ENCODE measurements at regions not wholly inside any gene's neighbourhood (a gene's known extent, or its start where the extent isn't known, plus 50 kb on each side); places are given as distances from the start of the nearest gene placed in this dataset.

DNA sequence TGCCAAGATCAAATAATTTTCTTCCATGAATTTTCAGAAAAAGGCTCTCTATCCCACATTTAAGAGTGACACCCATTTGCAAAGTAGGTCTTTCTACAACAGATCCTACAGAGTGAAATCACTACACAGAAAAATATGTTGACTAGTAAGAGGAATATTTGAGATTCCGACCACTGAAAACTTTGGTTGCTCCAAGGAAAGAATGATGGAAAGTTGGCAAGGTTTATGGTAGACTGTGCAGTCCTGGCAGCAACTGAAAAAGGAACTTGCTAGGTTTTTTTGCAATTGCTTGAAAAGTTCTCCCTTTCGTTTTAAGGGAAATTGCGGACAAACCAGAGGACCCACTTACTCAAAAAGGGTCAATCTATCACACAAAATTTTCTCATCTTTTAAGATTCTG, 83.1 kb upstream of the TSPAN8 start:
- in situ Hi-C loops (cut with MboI; ENCODE audit: low sequenced_read_pairs in 4 of 4): no loop called here

DNA sequence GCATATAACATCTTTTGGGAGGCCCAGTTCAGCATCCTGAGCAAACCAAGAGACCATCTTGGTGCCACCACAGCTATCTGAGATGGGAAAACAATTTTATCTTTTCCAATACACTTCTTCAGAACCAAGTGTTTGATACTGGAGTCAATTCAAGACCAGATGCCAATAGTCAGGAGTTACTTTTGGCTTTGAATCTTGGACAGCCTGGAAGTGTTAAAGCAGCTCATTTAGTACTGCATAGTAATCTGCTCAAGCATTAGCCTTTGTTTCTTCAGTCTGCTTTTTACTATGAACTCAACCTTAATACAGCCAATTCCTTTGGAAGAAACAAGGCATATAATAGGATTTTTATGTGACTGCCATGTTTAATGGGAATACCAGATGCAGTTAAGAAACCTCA, 81.9 kb upstream of the TSPAN8 start:
- in situ Hi-C loops (cut with MboI; ENCODE audit: low sequenced_read_pairs in 4 of 4) (no loop called here), intact Hi-C loops (cut with DNase I; ENCODE audit: low total_unique reads) (no loop called here)
- no peak overlapping the region for H3K4me3 ChIP-seq
- TF ChIP-seq, protein P1, sequence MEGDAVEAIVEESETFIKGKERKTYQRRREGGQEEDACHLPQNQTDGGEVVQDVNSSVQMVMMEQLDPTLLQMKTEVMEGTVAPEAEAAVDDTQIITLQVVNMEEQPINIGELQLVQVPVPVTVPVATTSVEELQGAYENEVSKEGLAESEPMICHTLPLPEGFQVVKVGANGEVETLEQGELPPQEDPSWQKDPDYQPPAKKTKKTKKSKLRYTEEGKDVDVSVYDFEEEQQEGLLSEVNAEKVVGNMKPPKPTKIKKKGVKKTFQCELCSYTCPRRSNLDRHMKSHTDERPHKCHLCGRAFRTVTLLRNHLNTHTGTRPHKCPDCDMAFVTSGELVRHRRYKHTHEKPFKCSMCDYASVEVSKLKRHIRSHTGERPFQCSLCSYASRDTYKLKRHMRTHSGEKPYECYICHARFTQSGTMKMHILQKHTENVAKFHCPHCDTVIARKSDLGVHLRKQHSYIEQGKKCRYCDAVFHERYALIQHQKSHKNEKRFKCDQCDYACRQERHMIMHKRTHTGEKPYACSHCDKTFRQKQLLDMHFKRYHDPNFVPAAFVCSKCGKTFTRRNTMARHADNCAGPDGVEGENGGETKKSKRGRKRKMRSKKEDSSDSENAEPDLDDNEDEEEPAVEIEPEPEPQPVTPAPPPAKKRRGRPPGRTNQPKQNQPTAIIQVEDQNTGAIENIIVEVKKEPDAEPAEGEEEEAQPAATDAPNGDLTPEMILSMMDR (IDR thresholded peaks at IDR 0.05 in 4 of 5, conservative IDR thresholded peaks at IDR 0.05 in 1 of 5): no peak
- no peak for TF ChIP-seq POLR2A (IDR thresholded peaks at IDR 0.05)
- DNase-seq (no peak), ATAC-seq (no peak)
- H3K4me1 ChIP-seq: no peaks in the 10 kb centered on the region
- no peak overlapping the region for H3K27ac ChIP-seq
- no peaks in the 10 kb centered on the region for H3K9me3 ChIP-seq
- no peaks in the 10 kb centered on the region for H3K36me3 ChIP-seq
- H3K27me3 ChIP-seq: no peaks in the 10 kb centered on the region

More for the DNA sequence above, 83.1 kb upstream of the TSPAN8 start:
- DNase-seq (no peak), ATAC-seq (no peak)
- Histone ChIP-seq H3K4me1 (no peaks in the 10 kb centered on the region), H3K27ac (no peak overlapping the region), H3K36me3 (no peaks in the 10 kb centered on the region), H3K4me3 (no peak overlapping the region), H3K27me3 (no peaks in the 10 kb centered on the region), H3K9me3 (no peaks in the 10 kb centered on the region)
- intact Hi-C loops (cut with DNase I; ENCODE audit: low total_unique reads): no loop called here
- TF ChIP-seq, protein P1 (IDR thresholded peaks at IDR 0.05 in 4 of 5, conservative IDR thresholded peaks at IDR 0.05 in 1 of 5): no peak
- TF ChIP-seq POLR2A (IDR thresholded peaks at IDR 0.05): no peak

DNA sequence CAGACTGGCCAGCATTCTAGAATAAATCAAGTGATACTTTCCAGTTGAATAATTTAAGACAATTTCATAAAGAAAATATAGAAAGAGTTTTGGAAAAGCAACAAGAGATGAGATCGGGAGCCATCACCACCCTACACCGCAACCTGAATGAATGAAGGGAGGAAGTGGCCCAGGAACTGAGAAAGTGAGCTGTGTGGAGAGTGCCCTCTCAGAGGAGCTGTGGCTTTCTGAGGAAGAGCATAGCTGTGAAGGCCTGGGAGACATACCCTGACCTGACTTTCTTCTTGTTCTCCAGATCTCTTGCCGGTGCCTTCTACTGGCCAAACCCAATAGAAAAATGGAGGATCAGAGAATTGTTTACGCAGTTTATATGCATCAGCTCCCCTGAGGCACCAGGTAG, 79.3 kb upstream of the TSPAN8 start:
- no peak for DNase-seq
- Histone ChIP-seq H3K9me3 (no peaks in the 10 kb centered on the region), H3K36me3 (no peaks in the 10 kb centered on the region), H3K4me1 (no peaks in the 10 kb centered on the region), H3K4me3 (no peak overlapping the region), H3K27me3 (no peaks in the 10 kb centered on the region), H3K27ac (no peak overlapping the region)
- in situ Hi-C loops (cut with MboI; ENCODE audit: low sequenced_read_pairs in 4 of 4): no loop called here
- TF ChIP-seq, protein P1 (IDR thresholded peaks at IDR 0.05 in 4 of 5, conservative IDR thresholded peaks at IDR 0.05 in 1 of 5): no peak
- no peak for TF ChIP-seq POLR2A (IDR thresholded peaks at IDR 0.05)
- ATAC-seq: no peak
- intact Hi-C loops (cut with DNase I; ENCODE audit: low total_unique reads): no loop called here

DNA sequence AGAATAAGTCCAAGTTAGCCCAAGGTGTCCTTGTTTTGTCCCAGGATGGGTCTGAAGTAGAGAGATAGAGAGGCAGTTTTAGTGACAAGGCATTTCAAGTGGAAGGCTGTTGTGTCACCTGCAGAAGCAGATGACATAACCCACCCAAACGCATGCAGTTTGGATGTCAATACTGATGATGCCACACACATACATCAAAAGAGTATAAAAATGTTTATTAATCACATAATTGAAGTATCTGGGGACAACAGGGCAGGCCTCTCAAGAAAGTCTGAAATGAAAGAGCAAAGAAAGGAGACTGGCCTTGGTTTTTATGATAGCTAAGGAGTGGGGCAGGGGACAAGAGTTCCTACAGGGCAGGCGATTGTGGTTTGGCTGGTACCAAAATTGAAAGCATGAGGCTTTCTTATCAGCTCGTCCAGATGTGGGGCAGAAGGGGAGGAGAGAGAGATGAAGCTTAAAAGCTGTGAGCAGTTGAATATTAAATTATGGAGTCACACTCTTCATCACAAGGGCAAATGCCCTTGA, 78.4 kb upstream of the TSPAN8 start:
- in situ Hi-C loops (cut with MboI; ENCODE audit: low sequenced_read_pairs in 4 of 4) (no loop called here), intact Hi-C loops (cut with DNase I; ENCODE audit: low total_unique reads) (no loop called here)
- Histone ChIP-seq H3K4me3 (no peak overlapping the region), H3K27me3 (no peaks in the 10 kb centered on the region), H3K4me1 (no peaks in the 10 kb centered on the region), H3K9me3 (no peaks in the 10 kb centered on the region), H3K36me3 (no peaks in the 10 kb centered on the region), H3K27ac (no peak overlapping the region)
- ATAC-seq (no peak), DNase-seq (no peak)
- TF ChIP-seq POLR2A (IDR thresholded peaks at IDR 0.05): no peak
- TF ChIP-seq, protein P1 (IDR thresholded peaks at IDR 0.05 in 4 of 5, conservative IDR thresholded peaks at IDR 0.05 in 1 of 5): no peak

DNA sequence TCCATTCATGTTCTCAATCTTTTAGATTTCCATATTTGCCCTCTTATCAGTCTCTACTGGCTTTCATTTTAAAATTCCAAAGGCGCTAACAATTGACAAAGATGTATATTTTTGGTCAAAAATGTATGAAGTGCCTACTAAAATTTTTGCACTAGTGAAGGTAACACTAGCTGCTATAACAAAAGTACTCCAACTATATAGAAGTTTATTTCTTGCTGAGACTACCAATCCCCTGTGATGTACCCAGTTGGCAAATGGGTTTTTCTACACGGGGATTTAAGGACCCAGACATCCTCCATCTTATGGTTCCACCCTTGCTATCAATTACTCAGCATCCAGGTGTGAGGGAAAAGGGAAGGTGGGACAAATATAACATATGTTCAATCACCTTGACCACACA, 75.3 kb upstream of the TSPAN8 start:
- TF ChIP-seq, protein P1 (IDR thresholded peaks at IDR 0.05 in 4 of 5, conservative IDR thresholded peaks at IDR 0.05 in 1 of 5): no peak
- TF ChIP-seq POLR2A (IDR thresholded peaks at IDR 0.05): no peak
- H3K4me3 ChIP-seq: no peak overlapping the region
- DNase-seq (no peak), ATAC-seq (no peak)
- intact Hi-C loops (cut with DNase I; ENCODE audit: low total_unique reads) (no loop called here), in situ Hi-C loops (cut with MboI; ENCODE audit: low sequenced_read_pairs in 4 of 4) (no loop called here)
- H3K9me3 ChIP-seq: no peaks in the 10 kb centered on the region
- no peaks in the 10 kb centered on the region for H3K4me1 ChIP-seq
- no peaks in the 10 kb centered on the region for H3K36me3 ChIP-seq
- H3K27ac ChIP-seq: no peak overlapping the region
- no peaks in the 10 kb centered on the region for H3K27me3 ChIP-seq

Measured in gastrocnemius medialis (tissue), 4 donors.